D341Med (cell line): ENCODE measurements at regions not wholly inside any gene's neighbourhood (a gene's known extent, or its start where the extent isn't known, plus 50 kb on each side); places are given as distances from the start of the nearest gene placed in this dataset.
A peak's percentile ranks its signal among the peaks of the same experiment; 100 is the strongest.

ENCODE experiments used
- DNase-seq: peaks from one replicate; pipeline ENCODE4 v3.0.0; 2012; ENCODE audit warnings: low spot score

DNA sequence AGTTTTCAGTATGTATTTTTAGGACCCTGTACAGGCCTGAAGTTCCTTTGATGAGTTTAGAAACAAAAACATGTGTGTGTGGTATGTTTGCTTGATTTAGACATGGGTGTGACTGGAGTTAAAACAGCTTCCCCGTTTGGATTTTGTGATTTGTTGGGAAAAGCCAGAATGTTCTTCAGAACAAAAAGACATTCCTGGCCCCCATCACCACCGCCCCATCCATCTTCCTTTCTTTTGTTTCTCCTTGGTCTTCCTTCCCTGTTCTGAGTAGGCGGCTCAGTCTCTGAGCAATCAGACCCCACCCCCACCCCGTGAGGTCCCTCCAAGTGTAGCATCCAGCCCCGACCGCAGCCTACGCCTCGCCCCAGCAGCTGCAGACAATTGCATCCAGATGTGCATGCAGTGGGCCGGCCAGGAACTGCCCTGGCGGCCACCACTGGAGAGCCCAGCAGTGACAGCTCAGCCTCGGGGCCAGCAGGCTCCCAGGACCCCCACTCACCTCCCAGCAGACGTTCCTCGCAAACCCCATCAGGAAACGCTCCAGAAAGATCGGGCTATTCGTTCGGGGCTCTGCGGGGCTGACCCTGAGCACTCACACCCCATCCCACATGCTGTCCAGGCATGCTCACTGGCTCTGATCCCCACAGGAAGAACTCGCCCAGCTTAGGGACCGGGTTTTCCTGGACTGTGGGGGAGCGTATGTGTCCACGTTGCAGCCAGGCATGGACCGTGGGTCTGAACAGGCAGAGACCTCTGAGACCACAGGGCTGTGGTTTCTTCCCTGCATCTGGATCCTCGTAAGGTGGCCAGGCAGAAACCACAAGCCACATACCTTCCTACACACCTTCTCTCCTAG lies 99.8 kb upstream of the CDH5 start:
- peak; percentile 6 for DNase-seq

DNA sequence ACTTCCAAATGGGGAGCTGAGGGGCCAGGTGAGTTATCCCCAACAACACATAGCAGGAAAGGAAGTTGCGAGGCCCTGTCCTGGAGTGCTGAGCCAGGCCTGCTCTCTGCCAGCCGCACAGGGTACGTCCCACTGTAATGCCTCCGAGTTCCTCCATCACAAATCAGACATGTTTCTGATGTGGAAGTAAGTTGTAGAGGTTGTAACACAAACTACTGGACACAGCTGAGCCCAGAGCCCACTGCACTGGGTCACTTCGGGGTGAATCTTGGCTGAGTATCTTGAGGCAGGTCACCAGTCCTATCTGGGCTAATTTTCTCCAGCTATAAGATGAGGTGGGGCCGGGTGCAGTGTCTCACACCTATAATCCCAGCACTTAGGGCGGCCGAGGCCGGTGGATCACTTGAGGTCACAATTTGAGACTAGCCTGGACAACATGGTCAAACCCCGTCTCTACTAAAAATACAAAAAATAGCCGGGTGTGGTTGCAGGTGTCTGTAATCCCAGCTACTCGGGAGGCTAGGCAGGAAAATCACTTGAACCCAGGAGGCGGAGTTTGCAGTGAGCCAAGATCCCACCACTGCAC lies 100.8 kb upstream of the CDH5 start:
- DNase-seq: peak; percentile 7

DNA sequence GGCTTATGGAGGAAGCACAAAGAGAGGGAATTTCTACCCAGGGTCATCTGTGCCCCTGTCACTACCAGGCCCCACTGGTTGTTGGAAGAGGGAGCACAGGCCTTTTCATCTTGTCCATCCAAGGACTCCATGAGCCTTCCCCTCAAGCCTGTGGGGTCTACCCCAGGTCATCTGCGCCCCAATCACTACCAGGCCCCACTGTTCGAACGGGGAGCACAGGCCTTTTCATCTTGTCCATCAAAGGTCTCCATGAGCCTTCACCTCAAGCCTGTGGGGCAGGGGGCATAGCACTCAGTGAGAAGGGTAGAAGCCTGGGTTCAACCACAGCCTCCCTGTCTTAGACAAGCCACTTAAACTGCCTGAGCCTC lies 101.5 kb upstream of the CDH5 start:
- DNase-seq: peak; percentile 3

DNA sequence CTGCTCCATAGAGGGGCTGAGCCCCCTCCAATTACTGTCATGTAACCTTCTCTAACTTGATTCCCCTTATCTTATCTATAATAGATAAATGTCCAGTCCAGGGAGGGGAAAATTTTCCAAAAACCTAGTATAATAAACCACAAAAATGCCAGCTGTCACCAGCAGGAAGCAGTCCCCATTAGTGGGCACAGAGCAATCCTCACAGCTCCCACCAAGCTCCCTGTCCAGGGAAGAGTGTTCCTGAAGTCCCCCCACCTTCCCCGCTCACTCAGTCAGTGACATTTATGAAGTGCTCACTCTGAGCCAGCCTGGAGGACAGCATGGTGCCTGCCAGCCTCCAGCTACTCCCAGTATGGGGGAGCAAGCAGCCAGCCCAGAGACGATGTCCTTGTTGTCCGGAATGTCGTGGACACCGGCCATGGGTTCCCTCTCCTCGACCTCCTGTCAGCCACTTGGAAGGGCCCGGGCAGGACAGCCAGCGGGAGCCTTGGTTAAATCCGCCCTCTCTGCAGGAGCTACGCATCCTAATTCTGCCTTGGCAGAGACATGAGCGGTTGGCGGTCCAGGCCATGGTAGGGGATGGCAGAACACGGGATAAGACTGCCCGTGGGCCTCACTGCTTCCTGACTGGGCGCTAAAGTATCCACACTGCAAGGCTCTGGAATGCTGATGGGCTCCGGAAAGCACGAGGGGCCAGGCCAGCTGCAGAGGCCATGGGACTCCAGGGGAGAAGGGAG lies 102.0 kb upstream of the CDH5 start:
- DNase-seq: peak; percentile 3

DNA sequence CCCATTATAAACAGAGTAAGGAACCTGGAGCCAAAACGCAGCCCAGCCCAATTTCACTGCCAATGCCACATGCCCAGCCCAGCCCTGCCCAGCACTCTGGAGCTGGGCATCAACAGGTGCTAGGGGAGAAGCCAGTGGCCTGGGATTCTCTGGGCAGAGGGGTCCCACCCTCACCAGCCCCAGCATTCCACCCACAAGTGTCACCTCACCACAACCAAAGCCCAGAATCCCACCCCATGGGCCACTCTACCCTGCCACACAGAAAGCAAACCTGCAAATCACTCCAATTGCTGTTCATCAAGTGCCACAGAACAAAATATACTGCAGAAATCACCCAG lies 102.5 kb upstream of the CDH5 start:
- peak; percentile 10 for DNase-seq

DNA sequence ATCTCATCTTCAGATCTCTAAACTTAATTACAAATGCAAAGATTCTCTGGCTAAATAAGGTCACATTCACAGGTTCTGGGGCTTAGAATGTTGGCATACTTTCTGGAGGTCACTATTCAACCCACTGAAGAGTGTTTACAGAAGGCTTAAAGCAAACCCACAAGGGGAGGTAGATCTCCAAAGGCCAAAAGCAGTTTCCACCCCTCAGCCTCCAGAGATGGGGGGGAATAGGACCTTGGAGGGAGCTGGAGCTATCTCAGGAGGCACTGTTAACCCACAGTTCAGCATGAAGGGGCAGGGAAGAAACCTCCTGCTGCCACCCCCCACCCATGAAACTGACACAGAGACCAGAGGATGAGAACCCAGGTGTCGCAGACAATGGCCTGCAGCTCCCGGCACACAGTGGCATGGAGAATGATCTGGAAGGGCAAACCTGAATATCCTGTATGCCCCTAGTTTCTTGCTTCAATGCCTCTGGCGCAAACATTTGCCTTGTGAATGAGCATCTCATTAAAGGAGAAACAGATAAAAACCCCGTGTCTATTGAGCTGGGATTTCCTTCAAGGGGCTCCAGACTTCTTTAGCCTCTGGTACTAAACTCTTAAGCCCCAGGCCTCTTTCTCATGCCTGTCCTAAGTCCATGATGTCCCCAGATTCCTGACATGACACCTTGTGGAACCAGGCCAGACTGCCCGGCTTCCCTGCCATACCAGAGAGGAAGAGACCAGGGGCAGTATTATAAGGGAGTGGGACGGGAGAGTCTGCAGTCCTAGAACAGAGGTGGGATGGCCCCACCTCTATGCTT lies 103.1 kb upstream of the CDH5 start:
- peak; percentile 7 for DNase-seq

DNA sequence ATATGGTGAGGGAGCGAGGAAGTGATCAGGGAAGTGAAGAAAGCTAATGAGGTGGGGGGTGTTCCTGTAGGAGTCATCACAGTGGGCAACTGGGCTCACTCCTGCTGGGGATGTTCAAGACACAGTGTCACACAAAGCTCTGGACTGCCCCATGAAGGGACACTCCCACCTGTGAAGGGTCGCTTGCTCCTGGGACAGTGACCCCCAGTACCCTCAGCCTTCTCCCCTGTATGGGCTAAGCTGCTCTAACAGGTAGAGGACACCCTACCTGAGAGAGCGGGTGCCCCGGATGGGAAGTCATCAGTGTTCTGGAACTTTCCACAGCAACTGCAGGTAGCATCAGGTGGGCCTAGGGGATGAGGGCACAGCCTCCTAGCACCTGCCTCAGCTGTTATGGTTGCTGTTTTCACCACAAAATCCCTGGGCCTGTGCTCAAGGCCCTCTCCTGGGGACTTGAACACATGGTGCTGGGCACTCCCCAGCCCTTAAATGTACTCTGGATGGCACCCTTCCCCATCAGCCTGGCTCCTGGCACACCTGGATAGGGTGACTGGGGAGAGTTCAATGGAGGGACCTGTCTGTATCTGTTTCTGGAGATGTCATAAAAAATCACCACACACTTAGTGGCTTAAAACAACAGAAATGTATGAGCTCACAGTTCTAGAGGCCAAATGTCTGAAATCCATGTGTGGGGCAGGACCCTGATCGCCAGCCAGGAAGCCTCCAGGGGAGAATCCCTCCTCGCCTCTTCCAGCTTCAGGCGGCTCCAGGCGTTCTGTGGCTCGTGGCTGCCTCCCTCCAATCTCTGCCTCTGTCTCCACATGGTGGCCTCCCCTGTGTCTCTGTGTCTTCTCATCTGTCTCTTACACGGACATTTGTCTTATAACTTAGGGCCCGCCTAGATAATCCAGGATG lies 104.0 kb upstream of the CDH5 start:
- no peak for DNase-seq

DNA sequence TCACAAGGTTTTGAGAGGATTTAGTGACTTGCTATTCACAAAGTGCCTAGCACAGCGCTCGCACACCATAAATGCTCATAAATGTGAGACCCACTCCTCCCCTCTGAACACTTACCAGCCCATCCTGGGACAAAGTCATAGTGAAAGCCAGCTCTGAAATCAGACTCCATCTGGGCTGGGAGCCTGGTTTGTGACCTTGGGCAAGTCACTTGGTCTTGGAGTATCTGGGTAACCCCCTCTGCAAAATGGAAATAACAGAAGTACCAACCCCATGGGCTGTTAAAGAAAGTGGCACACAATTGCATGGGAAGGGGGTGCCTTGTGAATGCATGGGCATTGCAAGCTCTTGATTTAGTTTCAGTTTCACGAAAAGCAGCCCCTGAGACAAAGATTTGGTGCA lies 104.7 kb upstream of the CDH5 start:
- no peak for DNase-seq

DNA sequence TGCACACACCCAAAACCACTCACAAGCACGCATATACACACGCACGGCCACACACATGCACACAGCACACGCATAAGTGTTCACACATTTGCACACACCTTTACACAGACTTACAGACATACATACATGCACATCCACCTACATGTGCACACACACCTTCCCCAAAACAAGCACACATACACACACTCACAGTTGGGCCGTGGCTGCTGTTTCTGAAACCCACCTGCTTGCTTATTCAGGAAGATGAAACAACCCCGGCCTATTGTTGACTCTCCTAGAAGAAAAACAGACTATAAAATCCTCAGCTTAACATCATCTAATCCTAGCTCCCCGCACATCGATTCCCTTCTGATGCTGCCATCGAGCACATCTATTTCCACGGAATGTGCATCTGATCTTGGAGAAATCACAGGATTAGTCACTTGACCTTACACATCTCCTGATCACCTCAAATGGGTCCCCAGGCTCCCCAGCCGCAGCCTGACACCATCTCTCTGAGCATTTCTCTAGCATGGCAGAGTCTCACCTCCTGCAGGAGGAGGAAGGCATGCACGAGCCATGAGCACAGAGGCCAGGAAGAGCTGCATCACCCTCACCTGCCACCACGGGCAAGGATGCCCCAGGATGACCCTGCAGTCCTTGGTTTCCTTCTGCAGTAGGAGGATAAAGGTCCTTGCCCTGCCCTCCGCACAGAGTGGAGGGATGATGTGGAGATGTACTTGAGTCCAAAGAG lies 105.8 kb upstream of the CDH5 start:
- DNase-seq: no peak

DNA sequence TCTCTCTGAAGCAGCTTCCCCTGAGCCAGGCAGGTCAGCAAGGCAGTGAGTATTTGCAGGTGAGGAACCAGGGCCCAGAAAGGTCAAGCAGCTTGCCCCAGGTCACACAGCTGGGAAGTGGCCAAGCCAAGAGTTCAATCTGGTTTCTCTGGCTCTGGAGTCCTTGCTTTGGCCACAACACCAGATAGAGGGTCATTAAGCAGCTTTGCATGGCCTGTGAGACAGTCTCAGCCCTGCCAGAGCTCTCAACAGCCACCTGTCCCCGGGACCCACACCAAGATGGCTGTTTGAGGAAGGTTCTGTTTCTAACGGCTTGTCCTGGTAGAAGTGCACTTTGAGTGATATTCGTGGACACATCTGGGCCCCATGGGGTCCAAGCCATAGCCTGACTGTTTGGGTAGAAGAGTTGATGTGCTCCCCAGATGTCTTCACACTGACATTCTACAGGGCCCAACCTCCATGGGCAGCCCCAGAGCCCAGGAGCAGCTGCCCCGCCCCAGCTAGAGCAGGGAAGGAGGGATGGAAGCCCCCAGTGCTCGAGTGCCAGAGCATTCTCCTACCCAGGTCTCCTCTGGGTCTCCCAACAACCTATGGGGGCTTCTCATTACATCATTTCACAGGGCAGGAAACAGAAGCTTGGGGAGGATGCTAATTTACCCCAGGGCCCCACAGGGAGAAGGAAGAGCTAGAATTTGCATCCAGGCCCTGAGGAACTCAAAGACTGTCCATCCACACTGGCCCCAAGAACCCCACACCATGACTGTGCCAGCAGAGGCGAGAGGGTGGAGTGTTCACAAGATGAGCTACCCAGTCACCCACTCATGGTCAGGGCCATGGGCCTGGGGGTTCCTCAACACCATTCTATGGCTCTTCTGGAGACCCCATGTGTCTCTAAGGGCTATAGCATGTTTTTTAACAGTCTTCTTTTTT lies 107.3 kb upstream of the CDH5 start:
- DNase-seq: no peak

DNA sequence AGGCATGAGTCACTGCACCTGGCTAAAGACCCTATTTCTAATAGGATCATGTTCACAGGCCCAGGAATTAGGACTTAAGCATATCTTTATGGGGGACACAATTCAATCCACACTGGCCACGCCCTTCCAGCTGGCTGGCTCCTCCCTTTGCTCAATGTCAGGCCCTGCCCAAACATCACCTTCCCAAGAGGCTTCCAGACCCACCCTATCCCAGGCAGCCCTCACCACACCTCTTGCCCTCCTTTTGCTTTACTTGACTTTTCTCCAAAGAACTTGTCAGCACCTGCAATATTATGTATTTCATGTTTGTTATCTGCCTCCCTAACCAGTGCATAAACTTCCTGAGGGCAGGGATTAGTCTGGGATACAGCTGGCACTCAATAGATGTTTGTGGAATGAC lies 109.6 kb upstream of the CDH5 start:
- no peak for DNase-seq

DNA sequence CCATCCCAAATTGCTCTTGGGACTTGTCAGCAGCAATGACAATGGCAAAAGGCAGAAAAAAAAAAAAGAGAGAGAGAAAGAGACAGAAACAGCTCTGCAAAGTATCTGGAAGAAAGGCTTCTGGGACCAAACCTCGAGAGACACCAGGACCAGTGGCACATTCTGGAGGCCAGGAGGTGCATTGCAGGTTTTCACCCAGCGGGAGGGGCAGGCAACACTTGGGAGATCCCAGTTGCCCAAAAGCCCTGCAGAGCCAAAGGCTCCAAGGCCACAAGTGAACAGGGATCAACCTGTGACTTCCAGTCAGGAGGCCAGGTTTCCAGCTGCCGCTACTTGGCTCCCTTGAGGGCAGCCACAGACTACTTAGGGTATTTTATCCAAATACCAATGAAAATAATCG lies 110.8 kb upstream of the CDH5 start:
- no peak for DNase-seq

DNA sequence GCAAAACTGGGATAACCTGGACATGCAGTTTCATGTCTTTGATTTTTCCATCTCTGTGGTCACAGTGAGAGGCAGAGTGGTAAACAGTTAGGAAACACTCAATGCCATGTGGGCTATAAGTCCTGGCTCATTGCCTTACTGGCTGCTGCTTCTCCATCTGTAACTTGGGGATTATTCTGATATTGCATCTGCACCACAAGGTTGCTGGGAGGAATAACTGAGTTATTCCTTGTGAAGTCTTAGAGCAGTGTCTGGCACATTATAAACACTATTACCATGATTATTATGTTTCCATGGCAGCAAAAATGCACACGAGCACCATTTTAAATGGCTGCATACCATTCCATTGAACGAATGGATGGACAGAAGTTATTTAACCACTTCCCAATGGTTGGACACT lies 111.7 kb upstream of the CDH5 start:
- DNase-seq: no peak

DNA sequence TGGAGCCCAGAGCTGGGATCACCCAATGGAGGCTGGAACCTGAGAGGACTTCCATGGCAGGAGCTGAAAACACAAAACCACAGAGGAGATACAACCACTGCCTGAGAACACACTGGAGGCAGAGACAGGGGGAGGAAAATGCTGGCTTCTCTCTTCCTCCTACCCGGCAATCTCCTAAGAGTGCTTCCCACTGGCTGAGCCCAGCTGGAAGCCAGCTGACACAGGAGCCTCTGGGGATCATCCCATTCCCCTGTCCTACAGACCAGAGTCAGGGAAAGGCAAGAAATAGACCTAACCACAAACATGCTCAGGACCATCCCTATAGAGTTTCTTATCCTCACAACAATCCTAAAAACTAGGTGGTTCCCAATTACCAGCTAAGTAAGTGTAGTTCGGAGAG lies 112.4 kb upstream of the CDH5 start:
- no peak for DNase-seq

DNA sequence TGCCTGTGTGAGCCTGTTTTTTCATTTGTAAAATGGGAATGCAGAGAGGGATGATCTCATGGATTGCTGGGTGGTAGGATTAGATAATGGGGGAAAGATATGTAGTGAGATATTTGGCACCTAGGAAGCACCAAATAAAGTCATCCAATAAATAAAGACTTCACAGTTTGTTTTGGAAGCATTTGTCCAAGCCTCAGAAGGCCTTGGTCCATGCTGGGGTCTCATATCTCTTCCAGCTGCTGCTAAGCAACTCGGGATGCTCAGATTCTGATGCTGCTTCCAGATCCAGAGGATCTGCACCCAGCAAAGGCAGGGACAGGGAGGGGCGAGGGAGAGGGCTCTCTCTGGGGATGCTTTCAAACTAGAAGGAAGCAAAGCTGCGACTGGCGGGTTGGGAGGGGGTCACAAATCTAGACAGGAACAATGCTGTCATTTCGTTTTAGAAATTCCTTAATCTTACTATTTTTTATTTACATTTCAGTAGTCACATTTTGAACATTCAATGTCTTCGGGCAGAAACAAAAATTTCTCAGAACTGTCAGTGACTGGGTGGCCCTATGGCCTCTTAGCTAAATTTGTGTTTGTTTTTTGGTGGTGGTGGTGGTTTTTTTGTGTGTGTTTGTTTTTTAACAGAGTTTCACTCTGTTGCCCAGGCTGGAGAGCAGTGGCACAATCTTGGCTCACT lies 114.9 kb upstream of the CDH5 start:
- no peak for DNase-seq

DNA sequence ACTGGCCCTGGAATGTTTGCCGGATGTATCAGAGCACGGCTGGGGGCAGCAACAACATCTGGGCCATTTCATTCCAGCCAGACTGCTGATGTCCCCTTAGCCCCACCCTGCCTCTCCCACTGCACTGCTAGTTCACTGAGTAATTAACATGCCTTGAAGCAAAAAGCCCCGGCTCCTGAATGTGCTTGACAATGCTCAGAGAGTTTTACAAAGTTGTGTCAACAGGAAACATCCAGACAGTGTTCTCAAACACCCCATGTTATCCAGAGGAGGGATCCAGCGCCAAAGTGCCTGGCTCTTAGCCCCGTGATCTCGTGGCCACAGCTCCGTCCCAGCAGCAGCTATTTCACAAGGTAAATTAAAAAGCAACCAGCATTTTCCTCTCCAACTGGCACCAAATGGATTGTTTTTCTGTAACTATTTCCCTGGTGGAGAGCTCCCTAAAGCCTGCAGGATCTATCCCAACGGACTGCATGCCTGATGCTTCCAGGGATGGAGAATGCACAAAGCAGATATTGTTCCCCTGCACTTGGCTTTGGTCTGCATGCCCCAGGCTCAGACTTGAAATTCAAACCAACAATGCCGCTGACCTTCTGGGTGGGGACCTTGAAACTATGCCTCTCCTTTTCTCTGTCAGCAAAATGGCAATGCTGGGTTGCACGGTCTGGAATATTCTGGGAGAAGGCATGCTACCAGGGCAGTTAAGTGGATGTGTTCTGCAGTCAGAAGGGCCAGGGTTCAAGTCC lies 115.6 kb upstream of the CDH5 start:
- no peak for DNase-seq

DNA sequence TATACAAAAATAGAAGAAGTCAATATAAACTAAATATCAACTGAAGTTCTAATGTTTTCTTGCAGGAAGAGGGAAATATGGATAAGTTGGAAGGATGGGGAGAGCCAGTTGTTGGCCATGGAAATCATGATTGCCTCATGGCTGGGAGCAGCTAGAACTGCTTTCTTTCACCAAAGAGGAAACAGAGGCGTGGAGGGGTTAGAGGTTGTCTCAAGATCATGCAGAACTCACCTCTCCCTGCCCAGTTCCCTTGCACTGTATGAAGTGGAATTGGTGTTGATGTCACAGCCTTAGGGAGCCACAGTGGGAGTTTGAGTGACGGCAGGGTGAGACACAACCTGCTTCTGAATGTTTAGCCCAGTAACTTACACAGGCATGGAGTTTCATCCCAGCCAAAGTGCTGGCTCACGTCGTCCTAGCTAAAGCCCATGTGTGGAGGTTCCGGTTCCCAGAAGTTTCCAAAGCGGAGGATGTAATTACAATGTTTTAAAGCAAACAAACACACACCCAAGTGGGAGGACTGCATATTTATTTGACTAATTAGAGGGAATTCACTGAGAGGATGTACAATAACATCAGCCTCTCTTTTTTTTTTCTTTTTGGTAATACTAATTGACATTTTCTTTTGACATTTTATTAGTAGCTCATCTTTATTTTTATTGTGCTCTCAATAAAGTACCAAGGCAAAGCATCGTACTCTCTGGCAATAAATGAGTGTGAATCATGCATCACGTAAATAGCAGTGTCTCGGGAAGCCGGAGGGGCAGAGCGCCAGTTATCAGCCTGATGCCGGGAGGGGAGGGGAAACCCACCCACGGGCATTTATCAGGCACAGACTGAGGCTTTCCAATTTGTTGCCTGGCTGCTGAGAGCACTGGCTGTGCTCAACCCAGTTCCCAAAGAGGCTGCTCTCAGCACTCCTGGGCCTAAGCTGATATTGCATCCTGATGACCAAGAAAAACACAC lies 118.7 kb upstream of the CDH5 start:
- DNase-seq: no peak
